Spleen (tissue), 11 donors: ENCODE measurements at regions not wholly inside any gene's neighbourhood (a gene's known extent, or its start where the extent isn't known, plus 50 kb on each side); places are given as distances from the start of the nearest gene placed in this dataset.

Experiments
- DNase-seq: peaks from one replicate; pipeline ENCODE4 v3.0.0-alpha.2; 2020
- H3K27ac ChIP-seq, 8 donors: fragments of 200-600 bp; sonication (generic) in 7 of 8; 1 replicate in 4 of 8; 2 replicates in 4 of 8; pipeline versions ENCODE4 v1.5.0 to v1.8.0; 2016 to 2021; ENCODE audit warnings: inconsistent platforms in 4 of 8, mild to moderate bottlenecking in 4 of 8, moderate library complexity in 1 of 8
- H3K27me3 ChIP-seq, 7 donors: fragments of 200-600 bp; sonication (generic) in 6 of 7; replicated peaks in 1 of 7; 1 replicate in 4 of 7; 2 replicates in 3 of 7; pipeline versions ENCODE4 v1.5.0 to v1.8.0; 2016 to 2021; ENCODE audit warnings: inconsistent platforms in 3 of 7, mild to moderate bottlenecking in 1 of 7
- H3K36me3 ChIP-seq, 6 donors: fragments of 200-600 bp; sonication (generic) in 5 of 6; 1 replicate in 4 of 6; 2 replicates in 2 of 6; pipeline versions ENCODE4 v1.5.0 to v1.8.0; 2016 to 2021; ENCODE audit warnings: inconsistent platforms in 2 of 6
- H3K4me1 ChIP-seq, 6 donors: fragments of 200-600 bp; sonication (generic) in 5 of 6; 1 replicate in 3 of 6; 2 replicates in 3 of 6; pipeline versions ENCODE4 v1.5.0 to v1.8.0; 2016 to 2021; ENCODE audit warnings: inconsistent platforms in 3 of 6
- H3K4me3 ChIP-seq, 8 donors: fragments of 200-600 bp; sonication (generic) in 7 of 8; 1 replicate in 4 of 8; 2 replicates in 4 of 8; pipeline versions ENCODE4 v1.5.0 to v1.8.0; 2016 to 2021; ENCODE audit warnings: inconsistent platforms in 4 of 8, mild to moderate bottlenecking in 4 of 8, moderate library complexity in 2 of 8
- H3K9me3 ChIP-seq, 8 donors: fragments of 200-600 bp; sonication (generic) in 7 of 8; 1 replicate in 4 of 8; 2 replicates in 4 of 8; pipeline versions ENCODE4 v1.5.0 to v1.8.0; 2016 to 2021; ENCODE audit warnings: inconsistent platforms in 4 of 8
- CTCF ChIP-seq, 11 experiments: fragments of 200-600 bp in 7 of 11; fragments of 450-650 bp in 4 of 11; sonication (generic) in 4 of 11; IDR thresholded peaks in 8 of 11; conservative IDR thresholded peaks in 3 of 11; 1 replicate in 7 of 11; 2 replicates in 4 of 11; pipeline versions ENCODE4 v1.4.0 to v1.8.0; 2016 to 2021; ENCODE audit warnings: antibody characterized with exemption in 11 of 11, inconsistent platforms in 4 of 11, mild to moderate bottlenecking in 1 of 11
- POLR2A ChIP-seq, 3 donors: fragments of 450-650 bp; IDR thresholded peaks; one replicate each; pipeline ENCODE4 v1.5.1; 2017; ENCODE audit warnings: antibody characterized with exemption in 3 of 3, mild to moderate bottlenecking in 1 of 3
- POLR2AphosphoS5 ChIP-seq, 3 donors: sonication (generic); formaldehyde crosslinking; IDR thresholded peaks; one replicate each; pipeline ENCODE4 v1.5.1; 2017; ENCODE audit warnings: antibody characterized with exemption in 3 of 3
- WGBS, 5 donors: extraction: QIAGEN DNeasy Blood & Tissue Kit in 3 of 5; methylation state at CpG; one replicate each; pipeline versions ENCODE4 v1.1.5 to v1.1.7; 2013 to 2018; 5-methylcytosine and 5-hydroxymethylcytosine counted together
- intact Hi-C: fragments of 100-400 bp; cut with DNase I; formaldehyde crosslinking; loops from one replicate; pipeline ENCODE4 v1.15.0; 2023; ENCODE audit warnings: low total_unique reads
- donor health status: healthy with polysubstance abuse.
- donor health status: DM: no; HTN: no; CAD: no; lungs with moderate emphysema.
- donor health status: DM: no; HTN: no; CAD: no.
- donor health status: Bipolar disorder and iron deficiency.
- donor health status: healthy.
- donor health status: DM: no; HTN: no; CAD: no.
- donor health status: DM: yes; HTN: yes; CAD: no.

DNA sequence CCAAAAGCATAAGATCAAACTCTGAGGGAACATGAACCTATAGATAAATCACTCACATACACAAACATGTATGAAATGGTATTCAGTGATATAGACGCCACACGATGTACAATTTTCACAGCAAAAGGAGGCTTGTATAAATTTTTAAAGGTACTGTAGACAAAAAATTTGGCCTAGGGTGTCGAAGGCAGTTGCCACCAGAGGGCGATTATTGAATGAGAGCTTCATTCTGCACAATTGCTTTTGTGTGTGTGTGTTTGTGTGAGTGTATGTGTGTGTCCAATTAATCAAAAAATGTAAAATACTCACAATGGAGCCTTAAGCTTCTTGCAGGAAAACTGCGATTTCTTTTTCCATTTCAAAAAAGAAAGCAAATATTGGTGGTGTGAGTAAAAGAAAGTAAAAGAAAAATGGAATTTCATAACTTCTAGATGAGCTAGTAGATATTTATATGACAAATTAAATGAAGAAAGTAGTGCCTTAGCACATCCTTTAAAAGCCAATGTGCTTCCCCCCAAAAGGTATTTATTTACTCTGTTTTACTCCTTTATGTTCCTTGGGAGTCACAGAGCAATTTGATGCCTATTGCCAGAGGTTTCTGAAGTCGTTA is 800.1 kb downstream of the SATB2 start:
- no peaks in the 10 kb centered on the region for H3K27me3 ChIP-seq
- no peak for DNase-seq
- H3K4me1 ChIP-seq = no peaks in the 10 kb centered on the region
- H3K9me3 ChIP-seq = no peaks in the 10 kb centered on the region
- no peak overlapping the region for H3K27ac ChIP-seq
- no peaks in the 10 kb centered on the region for H3K36me3 ChIP-seq
- WGBS, 5 donors = 52 to 62% (median 53%) methylated on average over 6 of the region's 6 CpGs
- H3K4me3 ChIP-seq = no peak overlapping the region
- intact Hi-C loops = no loop called here
- no peak for TF ChIP-seq POLR2AphosphoS5 (IDR thresholded peaks at IDR 0.05)
- no peak for TF ChIP-seq POLR2A (IDR thresholded peaks at IDR 0.05)
- no peak for TF ChIP-seq CTCF (IDR thresholded peaks at IDR 0.05 in 8 of 11, conservative IDR thresholded peaks at IDR 0.05 in 3 of 11)

GRCh38 chr2:198656869-198657268 is 800.9 kb downstream of the SATB2 start:
- Histone ChIP-seq H3K4me1 (no peaks in the 10 kb centered on the region), H3K9me3 (no peaks in the 10 kb centered on the region), H3K36me3 (no peaks in the 10 kb centered on the region), H3K4me3 (no peak overlapping the region), H3K27me3 (no peaks in the 10 kb centered on the region), H3K27ac (no peak overlapping the region)
- TF ChIP-seq CTCF (IDR thresholded peaks at IDR 0.05 in 8 of 11, conservative IDR thresholded peaks at IDR 0.05 in 3 of 11) = no peak
- no peak for TF ChIP-seq POLR2A (IDR thresholded peaks at IDR 0.05)
- no peak for TF ChIP-seq POLR2AphosphoS5 (IDR thresholded peaks at IDR 0.05)
- DNase-seq = no peak
- intact Hi-C loops = no loop called here
- 62 to 79% (median 64%) methylated on average over 2 of the region's 2 CpGs for WGBS, 5 donors

DNA sequence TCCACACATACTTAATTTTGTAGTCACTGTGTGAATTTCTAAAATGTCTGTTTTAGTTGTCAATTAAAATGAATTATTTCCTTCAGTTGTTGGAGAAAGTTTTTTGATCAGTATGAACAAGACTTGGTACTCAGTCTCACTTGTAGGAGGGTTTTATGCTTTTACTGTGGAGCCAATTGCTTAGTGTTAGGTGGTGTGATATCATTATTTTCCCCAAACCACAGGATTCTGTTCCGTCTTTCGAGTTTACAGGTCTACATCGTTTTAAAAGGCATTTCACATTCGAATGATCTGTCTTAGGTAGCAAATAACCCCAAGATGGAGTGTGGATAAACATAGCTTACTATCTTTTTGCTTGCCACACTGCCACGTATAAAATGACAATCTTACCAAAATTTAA is 803.1 kb downstream of the SATB2 start:
- Histone ChIP-seq H3K4me3 (no peak overlapping the region), H3K27ac (no peak overlapping the region), H3K36me3 (no peaks in the 10 kb centered on the region), H3K4me1 (no peaks in the 10 kb centered on the region), H3K9me3 (no peaks in the 10 kb centered on the region), H3K27me3 (no peaks in the 10 kb centered on the region)
- TF ChIP-seq POLR2AphosphoS5 (IDR thresholded peaks at IDR 0.05) = no peak
- no peak for TF ChIP-seq CTCF (IDR thresholded peaks at IDR 0.05 in 8 of 11, conservative IDR thresholded peaks at IDR 0.05 in 3 of 11)
- no peak for TF ChIP-seq POLR2A (IDR thresholded peaks at IDR 0.05)
- intact Hi-C loops = no loop called here
- DNase-seq = no peak
- WGBS, 5 donors = 72 to 86% (median 80%) methylated on average over 5 of the region's 5 CpGs

GRCh38 chr2:198653311-198653710 is 804.4 kb downstream of the SATB2 start:
- no peak for DNase-seq
- Histone ChIP-seq H3K36me3 (no peaks in the 10 kb centered on the region), H3K4me3 (no peak overlapping the region), H3K9me3 (no peaks in the 10 kb centered on the region), H3K27ac (no peak overlapping the region), H3K27me3 (no peaks in the 10 kb centered on the region), H3K4me1 (no peaks in the 10 kb centered on the region)
- intact Hi-C loops = no loop called here
- 51 to 71% (median 63%) methylated on average over 2 of the region's 2 CpGs for whole genome bisulfite sequencing, 5 donors
- TF ChIP-seq POLR2AphosphoS5 (IDR thresholded peaks at IDR 0.05) (no peak), POLR2A (IDR thresholded peaks at IDR 0.05) (no peak), CTCF (IDR thresholded peaks at IDR 0.05 in 8 of 11, conservative IDR thresholded peaks at IDR 0.05 in 3 of 11) (no peak)
